ENCODE measurements at regions not wholly inside any gene's neighbourhood (a gene's known extent, or its start where the extent isn't known, plus 50 kb on each side); places are given as distances from the start of the nearest gene placed in this dataset.

- ATAC-seq (no peak), DNase-seq (ENCODE audit: missing footprints) (no peak)
- intact Hi-C loops (cut with DNase I) = no loop called here
These were observed 85.5 kb upstream of the PTHLH start for GRCh38 chr12:28057856-28058615.

- DNase-seq (ENCODE audit: missing footprints) = no peak
- ATAC-seq = no peak
- intact Hi-C loops (cut with DNase I) = no loop called here
These were observed 86.7 kb upstream of the PTHLH start for GRCh38 chr12:28059220-28059619.

- DNase-seq (ENCODE audit: missing footprints) (no peak), ATAC-seq (peak; percentile 46)
- intact Hi-C loops (cut with DNase I) = no loop called here
These were observed 87.1 kb upstream of the PTHLH start for GRCh38 chr12:28059668-28060067.

- no peak for ATAC-seq
- DNase-seq (ENCODE audit: missing footprints) = no peak
- intact Hi-C loops (cut with DNase I) = no loop called here
These were observed 88.3 kb upstream of the PTHLH start for GRCh38 chr12:28060871-28061270.

GRCh38 chr12:28063355-28063880, 90.9 kb upstream of the PTHLH start:
- DNase-seq (ENCODE audit: missing footprints) (no peak), ATAC-seq (no peak)
- intact Hi-C loops (cut with DNase I) = no loop called here

- ATAC-seq (no peak), DNase-seq (ENCODE audit: missing footprints) (no peak)
- intact Hi-C loops (cut with DNase I) = no loop called here
These were observed 92.8 kb upstream of the PTHLH start for GRCh38 chr12:28065374-28065773.

- intact Hi-C loops (cut with DNase I) = no loop called here
- ATAC-seq (no peak), DNase-seq (ENCODE audit: missing footprints) (no peak)
These were observed 93.5 kb upstream of the PTHLH start for GRCh38 chr12:28065889-28066630.

GRCh38 chr12:28066879-28067278, 94.3 kb upstream of the PTHLH start:
- intact Hi-C loops (cut with DNase I) = no loop called here
- DNase-seq (ENCODE audit: missing footprints) (no peak), ATAC-seq (no peak)

- ATAC-seq = no peak
- DNase-seq (ENCODE audit: missing footprints) = no peak
- intact Hi-C loops (cut with DNase I) = no loop called here
These were observed 95.9 kb upstream of the PTHLH start for GRCh38 chr12:28068467-28068866.

GRCh38 chr12:28079539-28079938, 107.0 kb upstream of the PTHLH start:
- ATAC-seq (no peak), DNase-seq (ENCODE audit: missing footprints) (no peak)
- intact Hi-C loops (cut with DNase I) = no loop called here

- no peak for ATAC-seq
- DNase-seq (ENCODE audit: missing footprints) = no peak
- intact Hi-C loops (cut with DNase I) = no loop called here
These were observed 108.2 kb upstream of the CCDC91 start for GRCh38 chr12:28082096-28082495.

- DNase-seq (ENCODE audit: missing footprints) (no peak), ATAC-seq (no peak)
- intact Hi-C loops (cut with DNase I) = no loop called here
These were observed 106.2 kb upstream of the CCDC91 start for GRCh38 chr12:28083840-28084678.

- intact Hi-C loops (cut with DNase I) = no loop called here
- ATAC-seq (no peak), DNase-seq (ENCODE audit: missing footprints) (no peak)
These were observed 103.6 kb upstream of the CCDC91 start for GRCh38 chr12:28086521-28087155.

- ATAC-seq (no peak), DNase-seq (ENCODE audit: missing footprints) (no peak)
- intact Hi-C loops (cut with DNase I) = no loop called here
These were observed 101.5 kb upstream of the CCDC91 start for GRCh38 chr12:28088566-28089272.

GRCh38 chr12:28089338-28089737, 100.9 kb upstream of the CCDC91 start:
- intact Hi-C loops (cut with DNase I) = no loop called here
- ATAC-seq (no peak), DNase-seq (ENCODE audit: missing footprints) (no peak)

GRCh38 chr12:28090835-28091234, 99.4 kb upstream of the CCDC91 start:
- ATAC-seq (no peak), DNase-seq (ENCODE audit: missing footprints) (no peak)
- intact Hi-C loops (cut with DNase I) = no loop called here

GRCh38 chr12:28092396-28092795, 97.9 kb upstream of the CCDC91 start:
- ATAC-seq (no peak), DNase-seq (ENCODE audit: missing footprints) (no peak)
- intact Hi-C loops (cut with DNase I) = no loop called here

- DNase-seq (ENCODE audit: missing footprints) = no peak
- ATAC-seq = no peak
- intact Hi-C loops (cut with DNase I) = no loop called here
These were observed 93.6 kb upstream of the CCDC91 start for GRCh38 chr12:28096649-28097048.

All from Right ventricle myocardium inferior (tissue), 1 donor.